SK-N-SH (cell line): ENCODE measurements at regions not wholly inside any gene's neighbourhood (a gene's known extent, or its start where the extent isn't known, plus 50 kb on each side); places are given as distances from the start of the nearest gene placed in this dataset.

ENCODE experiments used
- CTCF ChIA-PET: fragments of 300-600, 350-600 bp; formaldehyde crosslinking; extraction: SDS; loops from one replicate; lab custom pipeline; 2021; lab: Yijun Ruan, JAX
- POLR2A ChIA-PET: fragments of 350-600 bp; sonication (Branson Sonifier 250); formaldehyde crosslinking; extraction: SDS; loops from one replicate; lab custom pipeline; 2020; ENCODE audit warnings: antibody characterized with exemption, inconsistent platforms; lab: Yijun Ruan, JAX
- DNase-seq: peaks from one replicate; pipeline ENCODE4 v3.0.0; 2012
- H2AFZ ChIP-seq: fragments of 200-600 bp; sonication (generic); 2 replicates; pipeline ENCODE4 v1.8.1; 2016; ENCODE audit warnings: antibody characterized with exemption, mild to moderate bottlenecking, low read depth
- H3F3A ChIP-seq: fragments of 200-600 bp; sonication (generic); replicated peaks from 2 replicates; pipeline ENCODE3; 2016; ENCODE audit warnings: antibody characterized with exemption, mild to moderate bottlenecking; ENCODE audit not compliant: insufficient read depth
- H3K27ac ChIP-seq, 2 experiments: fragments of 200-500 bp in 1 of 2; fragments of 200-600 bp in 1 of 2; sonication (Bioruptor generic) in 1 of 2; sonication (generic), shearing (Covaris generic) in 1 of 2; 2 replicates each; pipeline versions ENCODE4 v1.5.1 to v1.6.1; 2014 to 2016; ENCODE audit warnings: low read depth in 2 of 2, inconsistent platforms in 1 of 2, low read length in 1 of 2, mild to moderate bottlenecking in 1 of 2, mixed read lengths in 1 of 2
- H3K27me3 ChIP-seq: fragments of 200-600 bp; sonication (generic), shearing (Covaris generic); 2 replicates; pipeline ENCODE4 v1.6.1; 2016; ENCODE audit warnings: mixed run types; ENCODE audit not compliant: insufficient read depth
- H3K36me3 ChIP-seq, 2 experiments: fragments of 200-500 bp in 1 of 2; fragments of 200-600 bp in 1 of 2; sonication (Bioruptor generic) in 1 of 2; sonication (generic) in 1 of 2; replicated peaks in 1 of 2; 2 replicates each; pipeline versions ENCODE3 to v1.5.1; 2014 to 2016; ENCODE audit warnings: low read length in 1 of 2, mild to moderate bottlenecking in 1 of 2; ENCODE audit not compliant: insufficient read depth in 2 of 2, control insufficient read depth in 1 of 2
- H3K4me1 ChIP-seq, 2 experiments: fragments of 200-500 bp in 1 of 2; fragments of 200-600 bp in 1 of 2; sonication (Bioruptor generic) in 1 of 2; sonication (generic), shearing (Covaris generic) in 1 of 2; 2 replicates each; pipeline versions ENCODE4 v1.5.1 to v1.6.1; 2014 to 2016; ENCODE audit warnings: low read depth in 1 of 2, low read length in 1 of 2, mixed run types in 1 of 2; ENCODE audit not compliant: insufficient read depth in 2 of 2, control insufficient read depth in 1 of 2
- H3K4me2 ChIP-seq: fragments of 200-600 bp; sonication (generic), shearing (Covaris generic); 2 replicates; pipeline ENCODE4 v1.6.1; 2017; ENCODE audit warnings: mixed run types
- H3K4me3 ChIP-seq, 2 experiments: fragments of 200-500 bp in 1 of 2; fragments of 200-600 bp in 1 of 2; sonication (Bioruptor generic) in 1 of 2; sonication (generic), shearing (Covaris generic) in 1 of 2; 2 replicates each; pipeline versions ENCODE4 v1.5.1 to v1.8.1; 2014 to 2016; ENCODE audit warnings: low read depth in 2 of 2, inconsistent platforms in 1 of 2, low read length in 1 of 2, mild to moderate bottlenecking in 1 of 2, mixed read lengths in 1 of 2, moderate library complexity in 1 of 2
- H3K79me2 ChIP-seq: fragments of 200-600 bp; sonication (generic); 2 replicates; pipeline ENCODE4 v1.8.1; 2017; ENCODE audit warnings: mild to moderate bottlenecking; ENCODE audit not compliant: insufficient read depth
- H3K9ac ChIP-seq: fragments of 200-600 bp; sonication (generic); 2 replicates; pipeline ENCODE4 v1.6.1; 2017; ENCODE audit warnings: mixed run types
- H3K9me2 ChIP-seq: fragments of 200-600 bp; sonication (generic); 2 replicates; pipeline ENCODE4 v1.6.1; 2017; ENCODE audit warnings: mixed run types
- H3K9me3 ChIP-seq: fragments of 200-600 bp; sonication (generic); 2 replicates; pipeline ENCODE4 v1.6.1; 2017; ENCODE audit warnings: mixed run types, mild to moderate bottlenecking, moderate library complexity
- H4K20me1 ChIP-seq: fragments of 200-600 bp; sonication (generic); 2 replicates; pipeline ENCODE4 v1.6.1; 2017; ENCODE audit warnings: mild to moderate bottlenecking, mixed run types; ENCODE audit not compliant: insufficient read depth
- ELF1 ChIP-seq: IDR thresholded peaks from 2 replicates; pipeline ENCODE4 v1.4.0; 2012
- EZH2phosphoT487 ChIP-seq: fragments of 200-600 bp; sonication (generic); IDR thresholded peaks from 2 replicates; pipeline ENCODE4 v1.6.1; 2017; ENCODE audit warnings: low read depth, mixed run types, mild to moderate bottlenecking, antibody characterized with exemption, moderate library complexity, borderline replicate concordance
- FOSL2 ChIP-seq: IDR thresholded peaks from 2 replicates; pipeline ENCODE4 v1.4.0; 2012; ENCODE audit warnings: low read depth, mild to moderate bottlenecking, moderate library complexity, borderline replicate concordance
- FOXM1 ChIP-seq: IDR thresholded peaks from 2 replicates; pipeline ENCODE4 v1.4.0; 2012; ENCODE audit warnings: low read depth, mild to moderate bottlenecking
- GATA2 ChIP-seq: sonication (generic); formaldehyde crosslinking; IDR thresholded peaks from 2 replicates; pipeline ENCODE4 v1.5.0; 2020; ENCODE audit warnings: mild to moderate bottlenecking, missing genetic modification reagents
- IRF3 ChIP-seq: fragments of 150-350 bp; IDR thresholded peaks from 2 replicates; pipeline ENCODE4 v1.6.1; 2016; ENCODE audit warnings: mild to moderate bottlenecking, low read depth, low read length
- RCOR1 ChIP-seq: fragments of 150-350 bp; IDR thresholded peaks from 2 replicates; pipeline ENCODE4 v1.6.1; 2017; ENCODE audit warnings: antibody characterized with exemption, low read length
- RFX5 ChIP-seq: IDR thresholded peaks from 2 replicates; pipeline ENCODE4 v1.6.1; 2012; ENCODE audit warnings: mild to moderate bottlenecking, improper control_type of control experiment, low read length
- TEAD4 ChIP-seq: IDR thresholded peaks from 2 replicates; pipeline ENCODE4 v1.4.0; 2012; ENCODE audit warnings: mild to moderate bottlenecking, borderline replicate concordance; ENCODE audit not compliant: insufficient read depth
- USF2 ChIP-seq: fragments of 150-350 bp; IDR thresholded peaks from 2 replicates; pipeline ENCODE4 v1.6.1; 2017; ENCODE audit warnings: antibody characterized with exemption, low read length, low read depth, borderline replicate concordance
- WGBS: methylation state at CpG from one replicate; pipeline ENCODE4 v1.1.6; 2017; ENCODE audit warnings: low lambda C conversion rate; 5-methylcytosine and 5-hydroxymethylcytosine counted together

GRCh38 chr13:104296286-104296685 lies 1230.1 kb upstream of the SLC10A2 start:
- peaks cover 0 to 2% of the 10 kb centered on the region in 2 experiments; a peak in 2 of 4 replicates for H3K4me1 ChIP-seq
- H3K9ac ChIP-seq = no peak overlapping the region
- POLR2A ChIA-PET = interaction anchor here (0.7 kb wide), 1 partner anchor 16 kb away, joined by 3 read pairs; no protein-coding TSS in a partner anchor
- TF ChIP-seq RFX5 = no peak
- TF ChIP-seq TEAD4 = no peak
- no peak for TF ChIP-seq RCOR1
- no peak for TF ChIP-seq USF2
- no peak for TF ChIP-seq FOSL2
- no peak for TF ChIP-seq ELF1
- no peak for TF ChIP-seq IRF3
- no peak for TF ChIP-seq EZH2phosphoT487
- no peak for TF ChIP-seq FOXM1
- no peaks in the 10 kb centered on the region for H3K9me2 ChIP-seq
- H3K36me3 ChIP-seq = no peaks in the 10 kb centered on the region
- H3F3A ChIP-seq = no peaks in the 10 kb centered on the region
- H3K4me3 ChIP-seq = no peak overlapping the region
- no peak overlapping the region for H2AFZ ChIP-seq
- H3K79me2 ChIP-seq = no peaks in the 10 kb centered on the region
- H3K4me2 ChIP-seq = no peak overlapping the region
- no peaks in the 10 kb centered on the region for H4K20me1 ChIP-seq
- H3K27me3 ChIP-seq = no peaks in the 10 kb centered on the region
- no peak for DNase-seq
- CTCF ChIA-PET = no interaction called here
- 63% methylated on average over 1 of the region's 1 CpG for WGBS
- peak overlapping the region in 1 of 2 experiments; percentile 34; a peak in 1 of 4 replicates for H3K27ac ChIP-seq
- no peaks in the 10 kb centered on the region for H3K9me3 ChIP-seq

GRCh38 chr13:104295537-104295936 lies 1229.3 kb upstream of the SLC10A2 start:
- WGBS = 53% methylated on average over 5 of the region's 5 CpGs
- DNase-seq = peak; percentile 8
- Histone ChIP-seq H3K36me3 (no peaks in the 10 kb centered on the region), H3K27me3 (no peaks in the 10 kb centered on the region), H3F3A (no peaks in the 10 kb centered on the region), H3K27ac (peak overlapping the region in 1 of 2 experiments; percentile 45; a peak in 1 of 4 replicates), H4K20me1 (no peaks in the 10 kb centered on the region), H3K4me3 (no peak overlapping the region), H3K79me2 (no peaks in the 10 kb centered on the region), H2AFZ (no peak overlapping the region), H3K9me3 (no peaks in the 10 kb centered on the region), H3K4me2 (no peak overlapping the region), H3K4me1 (peaks cover 0 to 2% of the 10 kb centered on the region in 2 experiments; a peak in 1 of 4 replicates)
- ChIA-PET POLR2A (no interaction called here), CTCF (interaction anchor here (1.0 kb wide), 1 partner anchor 160 kb away, joined by 3 read pairs; no protein-coding TSS in a partner anchor)
- peak; percentile 58; the same call in 1 of the 2 replicates for TF ChIP-seq GATA2 (CRISPR knock-in tag)
- no peak for TF ChIP-seq FOSL2
- TF ChIP-seq, all 33 proteins: peak for 1
- Histone ChIP-seq H3K9ac (no peak overlapping the region), H3K9me2 (no peaks in the 10 kb centered on the region)
